GM12873 (cell line): ENCODE measurements at regions not wholly inside any gene's neighbourhood (a gene's known extent, or its start where the extent isn't known, plus 50 kb on each side); places are given as distances from the start of the nearest gene placed in this dataset.

Experiments used
- CTCF ChIP-seq: IDR thresholded peaks from 2 replicates; pipeline ENCODE4 v1.5.1; 2012; ENCODE audit warnings: low read depth, mild to moderate bottlenecking, moderate library complexity, low read length, control low read depth; ENCODE audit not compliant: insufficient read depth; ENCODE audit errors: missing control alignments

- TF ChIP-seq CTCF, result no peak
These were observed 333.3 kb downstream of the AGTPBP1 start for GRCh38 chr9:85408494-85408893.

DNA sequence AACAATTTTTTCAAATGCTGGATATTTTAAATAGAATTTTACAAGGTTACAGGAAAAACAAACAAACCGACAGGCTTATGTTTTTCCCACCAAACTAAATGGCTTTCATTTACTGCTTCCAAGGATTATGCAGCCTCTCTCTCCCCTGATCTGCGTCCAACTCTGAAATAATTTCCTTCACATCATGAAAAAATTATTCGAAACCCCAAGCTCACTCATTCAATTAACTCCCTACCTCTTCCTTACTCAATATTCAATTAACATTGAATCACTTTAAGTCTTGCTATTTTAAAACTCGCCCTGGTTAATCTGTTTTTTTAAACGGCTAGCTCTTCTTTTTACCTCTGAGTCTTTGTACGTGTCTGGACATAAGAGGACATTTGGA lies 336.2 kb downstream of the AGTPBP1 start:
- TF ChIP-seq CTCF, result no peak

DNA sequence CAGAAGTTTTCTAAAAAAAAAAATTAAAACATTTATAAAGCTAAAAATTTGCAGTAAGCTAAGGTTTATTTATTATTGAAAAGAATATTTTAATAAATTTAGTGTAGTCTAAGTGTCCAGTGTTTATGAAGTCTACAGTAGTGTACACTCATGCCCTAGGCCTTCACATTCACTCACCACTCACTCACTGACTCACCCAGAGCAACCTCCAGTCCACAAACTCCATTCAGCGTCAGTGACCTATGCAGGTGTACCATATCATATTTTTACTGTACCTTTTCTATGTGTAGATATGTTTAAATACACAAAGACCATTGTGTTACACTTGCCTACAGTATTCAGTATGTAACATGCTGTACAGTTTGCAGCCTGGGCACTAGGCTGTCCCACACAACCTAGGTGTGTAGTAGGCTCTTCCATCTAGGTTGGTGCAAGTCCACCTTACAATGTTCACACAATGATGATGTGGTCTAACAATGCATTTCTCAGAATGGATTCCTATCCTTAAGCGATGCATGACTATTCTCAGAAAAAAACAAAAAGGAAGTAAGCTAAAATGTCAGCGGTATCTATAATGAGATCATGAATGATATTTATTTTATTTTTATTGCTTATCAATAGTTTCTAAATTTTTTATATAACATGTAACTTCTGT lies 336.7 kb downstream of the AGTPBP1 start:
- no peak for TF ChIP-seq CTCF

DNA sequence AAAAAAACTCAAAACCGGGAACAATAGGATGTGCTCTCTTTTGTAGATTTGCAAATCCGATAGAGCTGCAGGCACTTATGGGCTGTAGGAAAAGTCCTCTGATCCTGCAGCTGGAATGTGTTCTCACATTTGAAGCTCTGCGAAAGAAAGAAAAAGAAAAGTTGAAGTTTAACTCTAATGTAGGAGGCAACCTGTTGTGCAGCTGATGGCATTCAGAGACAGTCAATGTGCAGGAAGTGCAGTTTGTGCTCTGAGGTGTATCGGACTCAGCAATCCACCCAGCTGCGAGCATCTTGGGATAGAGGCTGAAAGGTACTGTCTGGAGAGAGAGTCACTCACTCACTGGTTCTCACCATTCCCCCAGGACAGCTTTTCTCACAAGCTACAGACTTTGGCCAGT lies 339.2 kb downstream of the AGTPBP1 start:
- TF ChIP-seq CTCF, result no peak

- no peak for TF ChIP-seq CTCF
These were observed 339.8 kb downstream of the AGTPBP1 start for GRCh38 chr9:85401998-85402397.

GRCh38 chr9:85397005-85397404 lies 344.7 kb downstream of the AGTPBP1 start:
- no peak for TF ChIP-seq CTCF

DNA sequence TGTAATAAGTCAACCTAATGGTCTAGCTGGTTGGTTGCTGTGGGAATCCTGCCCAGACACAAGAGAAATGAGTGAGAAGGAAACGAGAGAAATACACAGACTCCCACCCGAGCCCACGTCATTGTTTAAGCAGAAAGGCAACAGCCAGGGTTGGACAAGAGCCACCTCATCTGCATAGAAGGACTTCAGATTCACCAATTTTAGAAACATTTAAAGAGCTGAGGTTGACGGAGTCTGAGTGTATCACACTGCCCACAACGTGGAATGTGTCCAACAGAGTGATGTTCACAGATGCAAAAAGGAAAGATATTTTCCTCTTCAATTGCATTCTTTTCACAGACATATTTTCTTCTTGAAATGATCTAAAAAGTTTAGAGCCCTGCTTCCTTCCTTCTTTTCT lies 349.5 kb downstream of the AGTPBP1 start:
- no peak for TF ChIP-seq CTCF
